ENCODE measurements at regions not wholly inside any gene's neighbourhood (a gene's known extent, or its start where the extent isn't known, plus 50 kb on each side); places are given as distances from the start of the nearest gene placed in this dataset.
"Not testable (repeated sequence)": the region's sequence is repeated elsewhere in the genome, so short reads cannot be mapped to it uniquely, and the experiment has no call there.

DNA sequence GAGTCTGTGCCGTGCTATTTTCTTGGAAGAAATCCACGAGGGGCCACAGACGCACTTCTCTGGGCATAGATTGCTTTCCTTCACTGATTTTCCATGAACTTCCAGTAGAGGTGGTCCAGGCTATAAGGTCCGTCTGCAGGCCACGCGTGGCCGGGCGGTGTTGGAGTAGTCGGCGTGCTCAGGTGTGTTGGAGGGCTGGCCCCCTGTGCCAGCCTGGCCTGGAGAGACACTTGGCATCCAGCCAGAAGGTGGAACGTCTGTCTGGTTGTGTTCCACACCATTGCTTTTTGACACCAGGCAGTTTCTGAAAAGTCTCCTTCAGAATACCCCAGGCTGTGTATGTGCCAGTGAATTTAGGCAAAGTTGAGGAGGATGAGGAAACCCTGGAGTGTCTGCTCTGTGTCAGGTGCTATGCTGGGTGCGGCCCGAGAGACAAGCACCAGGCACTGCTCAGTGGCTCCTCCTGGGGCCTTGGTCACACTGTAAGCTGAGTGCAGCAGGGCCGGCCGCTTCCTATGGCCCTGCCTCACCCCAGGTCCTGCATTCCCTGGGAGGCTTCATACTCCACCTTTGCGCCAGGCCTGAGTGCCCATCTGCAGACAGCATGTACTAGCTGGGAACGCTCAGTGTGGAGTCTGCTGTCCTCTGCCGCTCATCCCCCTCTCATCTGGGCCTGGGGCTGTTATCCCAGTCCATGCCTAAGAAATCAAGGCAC is 52.1 kb upstream of the TAMM41 start:
- no peak for DNase-seq

DNA sequence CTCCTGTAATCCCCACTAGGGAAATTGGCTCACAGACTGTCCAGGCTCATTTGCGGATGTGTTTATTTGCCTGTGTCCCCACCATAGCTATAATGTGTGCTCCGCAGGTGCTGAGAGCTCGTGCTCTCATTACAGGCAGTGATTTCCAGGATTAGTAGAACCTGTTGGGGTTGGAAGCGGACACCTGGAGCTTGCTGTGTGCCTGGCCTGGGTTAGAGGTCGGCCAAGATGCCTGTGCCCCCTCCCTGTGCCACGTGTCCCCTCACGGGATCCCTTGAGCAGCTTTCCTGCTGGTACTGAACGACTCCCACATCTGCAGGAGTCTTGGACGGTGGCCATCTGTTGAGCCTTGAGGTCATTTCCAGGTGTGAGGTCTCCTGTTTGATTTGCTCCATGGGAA is 52.7 kb upstream of the TAMM41 start:
- not testable (repeated sequence) for DNase-seq

DNA sequence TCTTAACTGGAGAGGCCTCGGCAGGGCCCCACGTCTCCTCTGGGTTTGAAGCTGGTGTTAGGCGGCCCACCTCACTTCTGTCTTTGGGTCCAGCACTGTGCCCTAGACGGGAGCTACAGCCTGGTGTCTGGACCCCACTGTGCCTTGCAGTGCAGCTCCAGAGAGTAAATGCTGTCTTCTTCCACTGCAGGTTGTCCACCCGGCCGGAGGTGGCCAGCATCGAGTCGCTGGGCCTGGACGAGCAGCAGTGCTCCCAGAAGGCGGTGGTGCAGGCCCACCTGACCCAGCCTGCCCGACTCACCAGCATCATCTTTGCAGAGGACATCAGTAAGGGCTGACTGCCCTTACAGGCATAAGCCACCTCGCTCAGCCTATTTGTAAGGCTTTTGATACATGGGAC is 53.1 kb upstream of the TAMM41 start:
- DNase-seq = no peak

DNA sequence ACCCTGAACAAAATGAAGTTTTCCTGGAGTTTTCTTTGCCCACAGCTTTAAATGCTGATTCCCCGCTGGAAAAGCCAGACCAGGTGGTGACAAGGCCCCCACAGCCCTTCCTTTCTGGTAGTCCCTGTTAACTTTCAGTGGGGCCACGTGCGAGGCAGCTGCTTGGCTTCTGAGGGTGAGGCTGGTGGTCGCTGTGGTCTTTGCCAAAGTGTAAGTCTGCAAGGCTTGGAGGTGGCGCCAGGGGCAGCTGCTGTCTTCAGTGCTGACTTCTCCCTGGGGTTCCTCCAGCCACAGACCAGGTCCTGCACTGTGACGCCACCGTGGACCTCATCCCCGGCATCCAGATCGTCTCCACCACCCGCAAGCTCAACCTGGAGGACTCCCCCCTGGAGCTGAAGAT is 54.1 kb upstream of the TAMM41 start:
- no peak for DNase-seq

DNA sequence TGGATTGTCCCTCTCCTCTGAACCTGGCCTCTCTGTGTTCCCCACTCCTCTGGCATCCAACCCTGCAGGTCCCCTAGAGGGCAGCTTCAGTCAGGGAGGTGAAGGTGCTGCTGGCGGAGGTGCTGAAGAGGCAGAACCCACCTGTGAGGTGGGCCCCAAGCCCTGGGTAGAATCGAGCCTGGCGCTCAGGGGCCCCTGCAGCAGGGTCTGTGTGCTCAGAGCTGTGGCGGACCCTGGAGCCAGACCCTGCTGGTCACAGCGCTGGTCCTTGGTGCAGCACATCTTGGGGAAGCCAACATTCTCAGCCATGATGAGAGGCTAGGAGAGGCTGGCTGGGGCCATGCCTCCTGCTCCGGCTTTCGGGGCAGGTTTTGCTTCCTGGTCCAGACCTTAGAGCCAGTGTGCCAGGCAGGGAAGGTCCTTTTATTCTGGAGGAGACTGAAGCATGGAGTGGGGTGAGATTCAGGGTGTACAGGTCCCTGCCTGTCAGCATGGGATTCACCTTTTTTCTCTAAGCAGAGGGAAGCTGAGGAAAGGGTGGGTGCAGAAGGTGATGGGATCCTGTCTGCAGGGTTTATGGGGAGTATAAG is 54.7 kb upstream of the TAMM41 start:
- DNase-seq = no peak

DNA sequence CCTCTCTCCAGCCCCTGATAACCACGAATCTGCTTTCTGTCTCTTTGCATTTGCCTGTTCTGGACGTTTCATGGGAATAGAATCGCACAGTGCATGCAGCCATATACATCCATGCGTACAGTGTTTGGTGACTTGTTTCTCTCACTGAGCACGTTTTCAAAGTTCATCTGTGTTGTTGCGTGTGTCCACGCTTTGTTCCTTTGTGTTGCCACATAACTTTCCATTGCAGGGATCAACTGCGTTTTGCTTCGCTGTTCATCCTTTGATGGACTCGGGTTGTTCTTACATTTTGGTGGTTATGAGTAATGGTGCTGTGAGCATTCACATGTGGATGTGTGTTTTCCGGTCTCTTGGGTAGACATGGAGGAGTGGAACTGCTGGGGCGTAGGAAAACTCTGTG is 56.4 kb upstream of the TAMM41 start:
- no peak for DNase-seq

DNA sequence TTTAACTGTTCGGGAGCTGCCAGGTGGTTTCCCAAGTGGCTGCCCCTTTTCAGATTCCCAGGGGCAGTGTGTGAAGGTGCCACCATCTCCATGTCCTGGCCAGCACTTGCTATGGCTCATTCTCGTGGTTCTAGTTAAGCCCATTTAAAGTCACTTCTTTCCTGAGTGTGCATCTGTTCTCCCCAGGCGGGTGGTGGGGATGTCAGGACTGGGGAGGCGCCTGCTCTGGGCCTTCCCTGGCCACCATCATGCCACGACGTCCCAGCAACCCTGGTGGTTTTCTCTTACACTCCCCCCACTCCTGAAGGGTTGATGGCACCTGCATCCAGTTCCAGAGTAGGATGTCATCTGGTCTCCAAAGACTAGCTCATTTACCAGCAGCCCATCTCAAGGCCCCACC is 56.8 kb upstream of the TAMM41 start:
- no peak for DNase-seq

DNA sequence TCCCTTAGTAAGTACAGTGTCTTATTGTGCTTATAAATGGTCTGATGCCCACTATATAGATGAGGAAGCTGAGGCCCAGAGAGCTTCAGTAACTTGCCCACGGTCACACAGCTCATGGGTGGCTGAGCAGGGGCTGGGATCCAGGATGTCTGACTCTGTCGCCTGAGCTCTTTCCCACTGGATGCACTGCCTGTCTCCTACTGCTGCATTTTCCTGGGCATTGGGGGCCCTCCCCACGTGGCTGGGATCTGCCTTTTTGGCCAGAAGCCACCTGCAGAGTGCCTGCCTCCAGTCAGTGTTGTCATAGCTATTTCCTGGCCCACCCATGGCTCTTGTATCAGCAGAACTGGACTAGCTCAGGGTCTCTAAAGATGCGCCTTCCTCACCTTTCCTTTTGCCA is 57.5 kb upstream of the TAMM41 start:
- DNase-seq = no peak

DNA sequence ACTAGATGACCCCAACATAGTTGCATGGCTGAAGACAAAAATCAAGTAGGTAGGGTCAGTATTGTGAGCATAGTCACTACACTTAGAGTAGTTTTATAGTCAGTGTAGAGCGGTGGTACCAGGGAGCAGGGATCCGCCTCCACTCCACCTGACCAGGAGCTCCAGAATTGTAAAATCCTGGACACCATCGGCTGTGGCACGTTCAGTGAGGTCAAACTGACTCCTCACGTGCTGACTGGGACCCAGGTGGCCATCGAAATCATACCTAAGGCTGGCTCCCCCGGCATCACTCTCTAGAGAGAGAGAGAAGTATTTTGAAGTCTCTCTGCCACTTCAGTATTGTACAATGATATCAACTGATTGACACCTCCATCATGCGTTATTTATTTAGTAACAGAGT is 59.7 kb upstream of the TAMM41 start:
- DNase-seq = no peak

DNA sequence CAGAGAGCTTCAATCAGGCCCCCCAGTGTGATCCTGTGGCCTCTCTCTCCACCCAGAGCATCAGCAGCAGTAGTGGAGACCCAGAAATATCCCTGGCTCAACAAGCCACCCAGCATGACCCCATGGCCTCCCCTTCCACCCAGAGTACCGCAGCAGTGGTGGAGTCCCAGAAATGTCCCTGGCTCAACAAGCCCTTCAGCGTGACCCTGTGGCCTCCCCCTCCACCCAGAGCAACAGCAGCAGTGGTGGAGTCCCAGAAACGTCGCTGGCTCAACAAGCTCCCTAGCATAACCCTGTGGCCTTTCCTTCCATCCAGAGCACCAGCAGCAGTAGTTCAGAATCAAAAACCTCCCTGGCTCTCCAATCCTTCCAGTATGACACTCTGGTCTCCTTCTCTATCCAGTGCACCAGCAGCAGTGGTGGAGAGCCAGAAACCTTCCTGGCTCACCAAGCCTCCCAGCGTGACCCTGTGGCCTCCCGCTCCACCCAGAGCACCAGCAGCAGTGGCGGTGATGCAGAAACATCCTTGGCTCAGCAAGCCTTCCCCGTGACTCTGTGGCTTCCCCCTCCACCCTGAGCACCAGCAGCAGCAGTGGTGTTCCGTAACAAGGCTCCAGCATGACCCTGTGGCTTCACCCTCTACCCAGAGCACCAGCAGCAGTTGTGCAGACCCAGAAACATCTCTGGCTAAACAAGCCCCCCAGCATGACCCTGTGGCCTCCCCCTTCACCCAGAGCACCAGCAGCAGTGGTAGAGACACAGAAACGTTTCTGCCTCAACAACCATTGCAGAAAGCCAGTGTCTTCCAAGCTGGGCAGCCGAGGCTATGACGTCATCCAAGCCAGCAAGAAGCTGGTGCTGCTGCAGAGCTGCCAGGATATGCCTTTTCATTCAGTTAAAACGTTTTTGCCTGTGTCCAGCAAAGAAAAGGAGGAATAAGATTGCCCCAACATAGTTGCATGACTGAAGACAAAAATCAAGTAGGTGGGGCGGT is 61.3 kb upstream of the TAMM41 start:
- DNase-seq = no peak

DNA sequence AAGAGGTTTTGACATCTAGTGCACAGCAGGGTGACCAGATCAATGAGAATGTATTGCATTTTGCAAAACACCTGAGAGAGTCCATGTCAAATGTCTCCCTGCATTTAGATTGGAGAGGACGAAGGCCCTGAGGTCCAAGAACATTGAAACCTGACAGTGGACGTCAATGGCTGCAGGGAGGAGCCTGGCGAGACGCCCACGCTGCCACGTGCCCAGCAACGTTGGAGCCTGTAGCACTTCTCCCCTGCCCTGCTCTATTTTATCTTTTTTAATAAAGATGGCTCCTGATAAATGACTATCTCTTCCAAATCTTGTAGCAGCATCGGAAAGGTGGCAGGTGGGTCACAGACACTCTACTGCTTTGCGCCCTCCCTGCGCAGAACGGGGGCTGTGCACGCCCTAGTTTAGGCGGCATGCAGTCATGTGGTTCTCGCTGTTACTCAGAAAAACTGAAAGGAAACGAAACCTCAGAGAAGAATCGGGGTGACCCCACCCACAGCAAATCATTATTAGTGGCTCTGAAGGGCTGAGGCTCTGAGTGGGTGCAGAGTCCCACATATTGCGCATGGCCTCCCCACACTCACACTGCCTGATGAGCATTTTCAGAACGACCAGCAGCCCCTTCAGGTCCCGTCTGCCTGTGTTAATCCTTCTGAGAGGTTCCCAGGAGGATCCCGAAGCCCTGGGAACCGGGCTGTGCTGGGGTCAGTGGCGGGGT is 62.5 kb upstream of the TAMM41 start:
- peak; percentile 2 for DNase-seq

DNA sequence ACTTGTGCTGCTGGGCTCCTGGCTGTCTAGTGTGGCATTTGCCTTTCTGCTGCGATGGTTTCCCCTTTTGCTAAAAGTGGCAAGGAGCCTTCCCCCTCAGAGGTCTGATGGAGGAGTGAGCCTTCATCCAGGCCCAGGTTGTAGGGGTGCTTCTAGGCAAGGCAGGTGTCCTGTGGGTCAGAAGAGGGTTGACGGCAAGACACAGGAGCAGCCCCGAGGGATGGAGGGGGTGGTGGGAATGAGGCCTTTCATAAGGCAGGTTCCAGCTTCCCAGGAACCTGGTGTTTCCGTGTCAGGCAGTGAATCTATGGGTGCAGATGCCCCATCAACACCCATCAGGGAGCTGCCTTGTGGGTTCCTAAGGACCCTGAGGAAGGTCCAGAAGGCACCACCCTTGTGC is 63.0 kb upstream of the TAMM41 start:
- DNase-seq = no peak

DNA sequence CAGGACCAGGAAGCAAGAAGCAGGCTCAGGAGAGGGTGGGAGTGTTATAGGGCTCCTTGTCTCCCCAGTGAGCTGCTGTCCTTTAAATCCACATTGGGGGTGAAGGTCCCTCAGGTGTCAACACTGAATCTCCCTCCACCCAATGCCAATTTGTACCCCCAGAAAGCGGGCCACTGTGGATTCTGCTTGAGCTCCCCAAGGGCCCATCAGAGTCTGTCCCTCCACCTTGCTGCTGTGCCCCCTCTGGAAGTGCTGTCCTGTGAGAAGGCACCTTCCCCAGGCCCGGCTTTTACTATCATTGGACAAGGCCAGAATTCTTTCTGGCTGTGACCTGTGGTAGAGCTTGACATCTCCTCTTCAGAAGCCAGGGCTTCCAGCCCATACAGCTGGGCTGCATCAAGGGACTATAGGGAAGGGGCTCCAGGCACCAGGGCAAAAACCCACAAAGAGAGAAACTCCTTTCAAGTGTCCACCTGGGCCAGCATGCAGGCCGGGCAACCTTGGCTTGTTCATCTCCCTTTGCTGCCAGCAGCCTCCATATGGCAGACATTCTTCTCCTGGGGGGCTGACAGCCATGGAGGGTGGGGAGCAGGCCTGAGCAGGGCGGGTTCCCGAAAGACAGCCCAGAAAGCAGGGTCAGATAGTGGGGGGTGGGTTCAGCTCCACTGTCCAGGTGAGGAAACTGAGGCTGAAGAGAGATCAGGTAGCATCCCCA is 63.7 kb upstream of the TAMM41 start:
- DNase-seq = not testable (repeated sequence)

DNA sequence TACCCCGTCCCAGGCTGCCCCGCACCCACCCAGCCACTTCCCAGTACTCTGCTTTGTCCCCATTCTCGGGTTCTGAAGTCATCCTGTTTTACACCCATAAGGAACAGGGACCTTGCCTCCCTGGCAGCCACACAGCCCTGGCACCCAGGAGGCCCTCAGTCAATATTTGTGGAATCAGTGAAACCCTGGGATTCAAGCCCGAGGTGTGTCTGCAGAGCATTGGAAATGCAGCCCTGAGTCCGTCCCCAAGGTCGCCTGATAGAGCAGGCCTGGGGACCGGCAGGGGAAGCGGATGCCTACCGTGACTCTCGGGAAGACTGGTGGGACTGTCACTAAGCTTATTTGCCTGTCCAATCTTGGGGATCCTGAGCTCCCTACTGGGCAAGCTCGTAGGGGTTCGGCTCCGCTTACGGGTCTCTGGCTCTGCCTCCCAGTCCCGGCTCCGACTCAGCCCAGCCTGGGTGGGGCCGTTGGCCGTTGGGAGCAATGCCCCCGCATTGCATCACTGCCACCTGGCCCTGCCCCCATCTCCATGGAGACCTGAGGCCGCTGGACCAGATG is 64.4 kb upstream of the TAMM41 start:
- DNase-seq = no peak

DNA sequence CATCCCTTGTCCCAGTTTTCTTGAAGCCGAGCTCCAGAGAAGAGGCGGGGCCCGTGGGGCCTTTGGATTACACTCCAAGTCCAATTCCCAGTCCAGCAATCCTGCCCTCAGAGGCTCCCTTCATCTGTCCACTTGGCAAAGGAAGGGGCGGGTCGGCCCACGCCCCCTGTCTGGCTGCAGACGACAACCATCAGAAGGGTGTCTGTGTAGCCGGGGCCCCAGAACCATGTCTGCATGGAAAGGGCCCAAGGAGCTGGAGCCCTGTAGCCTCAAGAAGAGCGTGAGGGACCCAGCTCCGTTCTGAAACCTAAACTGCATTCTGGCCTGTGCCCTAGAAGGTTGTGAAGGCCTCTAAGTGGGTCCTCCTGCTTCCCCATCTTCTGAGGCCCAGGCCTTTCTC is 65.2 kb upstream of the TAMM41 start:
- not testable (repeated sequence) for DNase-seq

DNA sequence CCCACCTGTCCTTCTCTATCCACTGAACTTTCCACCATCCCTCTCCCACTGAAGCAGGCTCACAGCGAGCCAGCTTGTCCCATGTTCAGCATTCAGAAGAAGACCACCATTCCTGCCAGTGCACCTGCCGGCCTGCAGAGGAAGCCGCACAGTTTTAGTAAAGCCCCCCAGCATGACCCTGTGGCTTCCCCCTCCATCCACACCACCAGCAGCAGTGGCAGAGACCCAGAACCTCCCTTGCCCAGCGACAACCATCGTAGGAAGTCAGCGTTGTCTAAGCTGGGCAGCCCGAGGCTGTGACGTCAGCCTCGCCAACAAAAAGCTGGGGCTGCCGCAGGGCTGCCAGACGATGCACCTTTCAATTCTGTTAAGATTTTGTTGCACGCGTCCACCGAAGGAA is 66.6 kb upstream of the TAMM41 start:
- DNase-seq = no peak

DNA sequence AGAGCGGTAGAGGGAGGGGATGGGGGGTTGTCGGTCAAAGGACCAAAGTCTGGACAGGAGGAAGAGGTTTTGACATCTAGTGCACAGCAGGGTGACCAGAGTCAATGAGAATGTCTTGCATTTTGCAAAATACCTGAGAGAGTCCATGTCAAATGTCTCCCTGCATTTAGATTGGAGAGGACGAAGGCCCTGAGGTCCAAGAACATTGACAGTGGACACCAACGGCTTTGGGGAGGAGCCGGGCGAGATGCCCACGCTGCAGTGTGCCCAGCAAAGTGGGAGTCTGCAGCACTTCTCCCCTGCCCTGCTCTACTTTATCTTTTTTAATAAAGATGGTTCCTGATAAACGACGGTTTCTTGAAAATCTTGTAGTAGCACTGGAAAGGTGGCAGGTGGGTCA is 67.4 kb upstream of the TAMM41 start:
- DNase-seq = no peak

DNA sequence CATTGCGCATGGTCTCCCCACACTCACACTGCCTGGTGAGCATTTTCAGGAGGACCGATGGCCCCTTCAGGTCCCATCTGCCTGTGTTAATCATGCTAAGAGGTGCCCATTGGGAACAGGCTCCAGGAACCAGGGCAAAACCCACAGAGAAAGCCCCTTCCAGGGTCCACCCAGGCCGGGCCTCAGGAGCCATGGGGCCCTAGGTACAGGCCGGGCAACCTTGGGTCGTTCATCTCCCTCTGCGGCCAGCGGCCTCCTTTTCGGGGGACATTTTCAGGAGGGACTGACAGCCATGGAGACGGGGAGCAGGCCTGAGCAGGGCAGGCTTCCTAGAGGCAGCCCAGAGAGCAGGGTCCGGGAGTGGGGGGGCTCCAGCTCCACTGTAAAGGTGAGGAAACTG is 68.0 kb upstream of the TAMM41 start:
- no peak for DNase-seq

DNA sequence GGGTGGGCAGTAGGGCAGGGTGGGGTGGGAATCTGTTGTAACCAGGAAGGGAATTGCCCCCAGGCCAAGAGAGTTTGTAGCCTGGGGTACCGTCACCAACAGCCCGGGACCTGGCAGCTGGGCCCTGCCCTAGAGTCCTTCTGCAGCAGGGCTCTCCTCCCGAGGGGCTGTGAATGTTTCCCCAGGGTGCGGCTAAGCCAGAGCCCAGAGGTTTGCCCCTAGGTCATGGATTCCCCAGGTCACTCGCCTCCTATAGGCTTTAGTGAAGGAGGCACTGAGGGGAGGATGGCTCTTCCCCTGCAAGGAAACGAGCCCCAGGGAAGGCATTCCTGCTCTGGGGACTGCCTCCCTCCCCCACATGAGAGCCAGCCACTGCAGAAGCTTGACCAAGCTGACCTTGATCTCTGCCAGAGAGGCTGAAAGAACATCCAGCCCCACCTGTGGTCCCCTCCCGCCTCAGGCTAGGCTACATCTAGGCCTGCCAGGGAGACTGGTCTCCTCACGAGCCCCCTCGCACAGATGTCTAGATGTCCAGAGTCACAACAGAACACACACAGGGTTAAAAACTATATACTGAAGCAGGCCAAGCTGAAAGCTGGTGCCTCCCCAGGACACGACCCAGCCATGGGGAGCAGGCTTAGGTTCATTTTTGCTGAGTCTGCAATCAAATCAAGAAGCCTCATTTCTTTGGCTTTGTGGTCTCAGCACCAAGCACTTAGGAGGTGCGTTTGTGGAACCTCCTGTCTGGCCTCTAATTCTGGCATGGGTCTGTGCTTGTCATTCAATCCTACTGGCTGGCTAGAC is 69.1 kb upstream of the TAMM41 start:
- no peak for DNase-seq

DNA sequence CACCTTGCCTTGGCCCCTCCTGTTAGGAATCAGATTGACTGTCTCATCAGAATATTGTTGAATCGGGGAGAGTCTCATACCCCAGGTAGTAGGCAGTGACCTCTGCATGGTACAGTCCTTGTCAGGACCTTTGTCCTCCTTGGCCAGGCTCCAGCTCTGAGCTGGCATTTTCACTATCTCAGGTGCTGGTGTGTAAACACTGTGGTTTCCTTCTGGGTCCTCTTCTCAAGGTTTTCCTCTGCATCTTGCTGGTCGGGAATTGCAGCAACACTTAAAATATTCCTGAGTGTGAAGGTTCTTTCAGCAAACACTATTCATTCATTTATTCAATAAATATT is 69.7 kb upstream of the TAMM41 start:
- not testable (repeated sequence) for DNase-seq

DNA sequence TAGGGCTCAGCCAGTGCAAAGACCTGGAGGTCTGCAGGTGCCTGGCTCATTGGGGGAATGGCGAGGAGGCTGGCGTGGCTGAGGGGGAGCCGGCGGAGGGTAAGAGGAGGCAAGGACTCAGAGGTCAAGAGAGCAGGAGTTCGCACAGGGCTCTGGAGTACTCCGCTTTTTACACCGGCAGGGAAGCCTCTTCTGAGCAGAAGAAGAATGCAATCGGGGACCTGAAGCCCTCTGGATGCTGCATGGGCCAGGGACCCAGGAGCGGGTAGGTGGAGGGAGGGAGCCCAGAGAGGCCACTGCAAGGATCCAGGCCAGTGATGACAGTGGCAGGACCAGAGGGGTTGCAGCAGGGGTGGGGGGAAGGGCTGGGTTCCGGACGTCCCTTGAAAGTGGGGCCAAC is 70.4 kb upstream of the TAMM41 start:
- no peak for DNase-seq
